Islet of Langerhans (tissue), 1 donor: ENCODE measurements at regions not wholly inside any gene's neighbourhood (a gene's known extent, or its start where the extent isn't known, plus 50 kb on each side); places are given as distances from the start of the nearest gene placed in this dataset.

ENCODE experiments used
- FAIRE-seq: peaks from one replicate; lab custom pipeline; 2011; peaks lifted over from hg19 to GRCh38; lab: Jason Lieb, UNC

GRCh38 chr5:28779161-28779754 is 1740.9 kb upstream of the CDH9 start:
- no peak for FAIRE-seq

DNA sequence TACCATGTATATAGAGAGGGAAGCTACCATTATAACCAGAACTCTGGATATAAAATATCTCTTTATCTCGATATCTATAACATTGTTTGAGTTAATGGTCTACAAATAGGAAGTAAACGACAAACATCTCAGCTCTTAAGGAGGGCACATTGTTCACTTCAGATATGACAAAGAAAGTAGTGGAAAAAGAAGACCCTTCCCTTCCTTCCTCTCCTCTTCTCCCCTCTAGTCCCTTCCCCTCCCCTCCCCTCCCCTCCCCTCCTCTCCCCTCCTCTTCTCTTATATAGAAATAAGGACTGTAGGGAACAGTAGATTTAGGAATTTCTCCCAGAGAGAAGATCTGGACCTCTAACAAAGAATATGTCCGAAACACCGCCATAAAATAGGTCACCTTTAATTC is 1731.9 kb upstream of the CDH9 start:
- FAIRE-seq: no peak

- peak; percentile 98 for FAIRE-seq
Observed at GRCh38 chr5:28766565-28767158, 1728.3 kb upstream of the CDH9 start.

GRCh38 chr5:28751396-28751795 is 1713.0 kb upstream of the CDH9 start:
- no peak for FAIRE-seq

DNA sequence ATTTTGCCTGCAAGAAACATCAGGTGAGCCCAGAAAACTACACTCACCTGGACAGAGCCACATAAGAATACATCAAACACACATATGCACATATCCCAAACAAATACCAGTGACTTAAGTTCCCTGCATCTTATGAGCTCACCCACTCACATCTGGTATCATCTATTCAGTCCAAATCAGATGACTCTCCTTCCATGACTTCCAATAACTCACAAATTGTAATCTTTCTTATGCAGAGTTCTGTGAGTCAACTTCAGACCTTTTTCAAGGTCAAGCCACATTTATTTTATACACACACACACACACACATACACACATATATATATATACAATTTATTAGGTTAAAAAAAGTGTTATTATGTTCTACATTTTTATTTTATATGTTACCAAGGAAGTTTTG is 1711.9 kb upstream of the CDH9 start:
- no peak for FAIRE-seq

- no peak for FAIRE-seq
Observed at GRCh38 chr5:28748446-28748845, 1710.1 kb upstream of the CDH9 start.

DNA sequence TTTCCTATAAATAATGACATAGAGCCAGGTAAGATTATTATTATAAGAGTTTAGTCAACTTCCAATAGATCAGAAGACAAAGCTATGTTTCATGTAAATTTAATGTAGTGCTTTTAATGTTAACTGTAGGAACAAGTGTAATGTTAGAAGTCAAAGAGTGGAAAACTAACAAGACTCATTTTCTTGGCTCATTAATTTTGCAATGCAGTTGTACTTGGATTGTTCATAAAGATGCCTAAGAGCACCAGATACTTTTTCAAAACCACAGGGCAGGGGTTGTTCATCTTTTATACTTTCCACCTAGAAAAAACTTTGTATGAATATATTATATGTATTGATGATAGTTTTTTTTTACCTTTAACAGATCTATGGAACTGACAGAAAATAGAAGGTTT is 1705.3 kb upstream of the CDH9 start:
- FAIRE-seq: no peak

DNA sequence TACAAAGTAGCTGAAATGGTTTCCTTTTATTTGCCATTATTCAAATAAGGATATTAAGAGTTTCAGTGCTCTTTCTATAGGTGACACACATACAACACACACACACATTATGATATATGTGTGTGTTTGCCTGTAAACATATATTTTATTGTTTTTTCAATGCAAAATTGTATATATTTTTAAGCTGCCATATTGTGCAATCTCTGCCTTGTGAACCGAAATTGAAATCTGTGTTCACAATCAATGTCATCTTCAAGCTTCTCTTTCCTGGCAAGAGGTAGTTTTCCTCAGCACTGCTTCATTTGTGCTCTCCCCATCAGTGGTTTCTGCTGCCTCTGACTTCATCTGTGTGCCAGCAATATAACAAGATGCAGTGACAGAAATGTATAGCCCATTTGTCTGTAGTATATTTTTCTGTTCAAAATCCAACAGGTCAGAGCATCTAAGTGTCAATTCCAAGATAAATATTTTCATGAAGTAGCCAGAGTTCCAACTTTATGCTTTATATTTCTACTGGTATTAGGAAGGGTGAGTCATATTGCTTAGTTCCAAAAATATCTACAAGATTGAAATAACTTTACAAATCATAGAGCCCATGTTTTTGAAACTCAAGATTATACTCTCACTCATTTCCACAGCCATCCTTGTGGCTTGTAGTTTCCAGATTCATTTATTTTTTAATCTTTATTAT is 1704.8 kb upstream of the CDH9 start:
- FAIRE-seq: no peak

DNA sequence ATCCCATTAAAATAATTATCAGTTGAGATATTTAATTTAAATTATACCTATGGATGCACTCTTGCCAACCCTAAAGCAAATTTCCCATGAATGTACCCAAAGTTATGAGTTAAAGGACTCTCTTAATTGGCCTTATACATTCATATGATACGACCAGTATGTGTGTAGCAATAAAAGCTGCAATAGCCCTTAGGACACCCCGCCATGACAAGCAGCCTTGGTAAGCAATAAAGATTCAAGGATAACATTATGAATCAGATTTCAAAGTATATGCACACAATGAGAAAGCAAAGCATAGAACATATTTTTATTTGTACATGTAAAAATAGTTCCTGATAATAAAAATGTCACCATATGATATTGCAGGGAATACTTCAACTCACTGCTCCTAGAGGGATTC is 1699.3 kb upstream of the CDH9 start:
- FAIRE-seq: no peak

DNA sequence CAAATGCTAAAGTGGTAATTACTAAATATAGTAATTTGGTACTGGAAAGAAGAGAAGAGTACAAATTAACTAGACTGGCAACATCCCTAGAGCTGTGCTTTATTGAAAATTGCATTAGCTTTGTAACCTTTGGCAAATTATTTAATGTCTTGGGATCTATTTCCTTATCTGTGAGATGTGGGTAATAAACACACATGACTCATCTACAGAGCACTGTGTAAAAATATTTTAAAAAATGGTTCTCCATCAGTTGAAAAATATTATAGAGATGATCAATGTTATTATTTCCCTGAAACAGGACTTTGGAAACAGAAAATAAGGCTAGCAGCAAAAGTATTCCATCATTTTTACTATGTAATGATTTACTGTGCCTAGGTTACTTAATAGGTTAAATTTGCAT is 1698.8 kb upstream of the CDH9 start:
- no peak for FAIRE-seq

DNA sequence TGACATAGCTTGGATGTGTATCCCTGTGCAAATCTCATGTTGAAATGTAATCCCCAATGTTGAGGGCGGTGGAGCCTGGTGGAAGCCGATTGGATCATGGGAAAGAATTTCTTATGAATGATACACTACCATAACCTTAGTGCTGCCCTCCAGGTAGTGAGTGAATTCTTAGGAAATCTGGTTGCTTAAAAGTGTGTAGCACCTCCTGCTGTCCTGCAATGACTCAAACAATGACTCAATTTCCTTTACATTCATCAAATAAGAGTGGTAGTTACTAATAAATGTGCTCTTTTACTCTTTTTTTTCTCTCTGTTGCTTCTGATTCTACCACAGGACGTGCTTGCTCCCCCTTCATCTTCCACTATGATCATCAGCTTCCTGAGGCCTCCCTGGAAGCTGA is 1696.0 kb upstream of the CDH9 start:
- no peak for FAIRE-seq

DNA sequence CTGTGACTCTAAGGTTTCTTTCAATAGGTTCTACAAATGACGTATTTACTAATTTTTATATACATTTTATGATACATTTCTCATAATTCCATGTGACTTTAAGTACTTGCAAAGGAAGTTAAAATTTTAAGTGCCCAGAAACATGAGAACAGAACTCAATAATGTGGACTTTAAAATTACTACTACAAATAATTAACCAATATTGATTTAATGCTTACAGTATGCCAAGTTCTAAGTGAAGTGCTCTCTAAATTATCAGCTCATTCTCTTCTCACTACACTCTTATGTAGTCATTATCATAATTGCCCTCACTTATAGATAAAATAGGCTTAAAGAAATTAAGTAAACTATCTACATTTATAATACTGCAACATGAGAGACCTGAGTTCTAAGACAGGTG is 1690.7 kb upstream of the CDH9 start:
- no peak for FAIRE-seq

GRCh38 chr5:28726815-28727214 is 1688.4 kb upstream of the CDH9 start:
- no peak for FAIRE-seq

DNA sequence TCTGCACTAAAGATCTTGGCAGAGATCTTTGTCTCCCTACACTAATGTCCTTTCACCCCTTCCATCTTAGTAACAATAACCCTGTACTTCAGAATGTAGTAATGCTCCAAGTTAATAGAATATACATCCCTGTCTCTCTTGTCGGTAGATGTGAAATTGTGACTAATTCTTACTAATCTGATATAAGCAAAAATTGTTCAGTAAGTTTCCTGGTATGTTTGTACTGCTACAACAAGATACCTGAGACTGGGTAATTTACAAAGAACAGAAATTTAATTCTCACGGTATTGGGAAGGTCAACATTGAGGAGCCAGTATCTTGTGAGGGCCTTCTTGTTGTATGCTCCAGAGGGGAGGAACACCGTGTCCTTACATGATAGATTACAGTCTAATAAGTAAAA is 1686.6 kb upstream of the CDH9 start:
- FAIRE-seq: no peak

DNA sequence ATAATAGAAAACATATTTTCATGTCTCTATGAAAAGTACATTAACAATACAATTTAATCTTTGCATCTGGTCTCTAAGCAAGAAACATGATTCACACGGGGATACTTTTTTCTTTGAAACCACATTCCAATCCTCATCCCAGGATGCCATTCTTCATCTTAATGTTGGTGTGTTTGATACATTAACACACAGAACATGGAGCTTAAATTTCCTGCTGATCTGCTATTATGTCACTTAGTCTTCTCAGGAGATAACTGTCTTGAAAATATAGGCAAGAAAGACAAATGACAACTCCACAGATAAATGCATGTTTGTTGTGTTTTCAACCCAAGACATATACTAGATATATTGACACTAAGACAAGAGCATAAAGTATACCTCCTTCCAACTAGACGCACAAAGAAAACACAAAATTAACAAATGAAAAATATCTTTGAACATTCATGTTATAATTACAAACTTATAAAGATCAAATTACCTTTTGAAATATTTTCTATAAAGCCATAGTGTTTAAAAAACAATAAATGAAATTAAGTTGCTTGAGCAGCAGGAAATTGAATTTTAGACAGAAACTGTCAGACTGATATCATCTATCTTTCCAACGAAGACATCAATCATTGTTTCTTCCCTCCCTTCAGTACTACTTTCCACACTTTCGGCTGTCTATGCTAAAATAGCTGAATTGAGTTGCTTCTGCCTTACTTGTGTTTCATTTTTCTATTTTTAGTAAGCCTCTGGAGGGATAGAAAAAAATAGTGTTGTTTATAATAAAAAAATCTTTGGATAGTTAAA is 1676.7 kb upstream of the CDH9 start:
- peak; percentile 13 for FAIRE-seq

DNA sequence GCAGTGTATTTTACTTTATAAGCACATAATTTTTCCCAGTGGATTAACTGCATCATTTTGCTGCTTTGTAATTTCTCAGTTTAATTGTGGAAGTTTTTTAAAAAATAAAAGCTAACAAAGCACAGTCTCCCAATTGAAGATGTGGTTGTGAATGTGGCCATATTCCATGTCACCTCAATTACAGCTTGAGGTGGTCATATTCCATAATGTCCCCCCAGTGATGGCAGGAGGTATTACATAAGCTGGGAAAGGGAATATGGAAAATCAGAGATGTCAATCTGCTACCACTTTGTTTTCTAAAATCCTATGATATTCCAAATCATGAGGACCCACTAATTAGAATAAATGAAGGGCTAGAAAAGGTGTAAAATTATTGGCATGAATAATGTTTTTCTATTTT is 1672.0 kb upstream of the CDH9 start:
- no peak for FAIRE-seq

GRCh38 chr5:28708472-28708871 is 1670.1 kb upstream of the CDH9 start:
- no peak for FAIRE-seq

GRCh38 chr5:28707706-28708105 is 1669.3 kb upstream of the CDH9 start:
- no peak for FAIRE-seq

DNA sequence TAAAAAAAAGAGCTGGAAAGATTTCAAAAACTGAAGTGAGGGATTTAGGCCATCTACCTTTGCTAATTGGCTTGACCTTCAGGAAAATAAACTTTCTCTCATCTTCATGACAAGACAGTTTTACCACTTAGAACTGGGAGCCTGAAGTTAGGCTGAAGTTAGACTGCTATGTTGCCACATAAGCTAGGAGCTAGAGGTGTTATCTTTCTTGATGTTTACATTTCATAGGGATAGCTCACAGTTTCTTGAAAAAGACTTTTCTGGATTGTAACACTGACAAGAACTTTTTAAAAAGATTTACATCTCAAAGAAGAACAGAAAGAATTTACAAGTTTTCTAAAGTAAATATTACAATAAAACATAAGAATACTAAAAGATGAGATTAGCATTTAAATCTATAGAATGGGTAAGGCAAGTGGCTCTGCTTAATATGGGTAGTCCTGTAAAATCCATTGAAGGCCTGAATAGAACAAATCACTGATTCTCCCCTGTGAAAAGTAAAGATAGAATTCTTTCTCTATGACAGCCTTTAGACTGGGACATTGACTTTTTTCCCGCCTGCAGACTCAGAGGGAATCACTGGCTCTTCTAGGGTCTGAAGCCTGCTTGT is 1665.4 kb upstream of the CDH9 start:
- FAIRE-seq: no peak

DNA sequence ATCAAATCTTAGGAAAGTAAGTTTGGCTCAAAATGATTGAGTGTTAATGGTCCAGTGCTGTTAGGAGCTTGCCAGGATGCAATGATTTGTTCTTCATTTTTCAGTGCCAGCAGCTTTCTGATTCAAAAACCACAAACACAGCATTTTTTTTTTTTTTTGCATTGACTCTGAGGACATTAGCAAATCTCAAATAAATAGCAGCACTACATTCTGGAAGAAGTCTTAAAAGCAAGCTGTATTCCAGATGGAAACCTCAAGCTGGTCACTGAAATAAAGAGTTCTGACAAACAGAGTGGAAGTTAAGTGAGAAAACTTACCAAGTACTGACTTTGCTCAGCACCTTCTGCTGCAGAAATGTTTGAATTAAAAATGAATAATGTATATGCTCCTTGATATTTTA is 1653.1 kb upstream of the CDH9 start:
- no peak for FAIRE-seq

- no peak for FAIRE-seq
Observed at GRCh38 chr5:28685794-28686193, 1647.4 kb upstream of the CDH9 start.

DNA sequence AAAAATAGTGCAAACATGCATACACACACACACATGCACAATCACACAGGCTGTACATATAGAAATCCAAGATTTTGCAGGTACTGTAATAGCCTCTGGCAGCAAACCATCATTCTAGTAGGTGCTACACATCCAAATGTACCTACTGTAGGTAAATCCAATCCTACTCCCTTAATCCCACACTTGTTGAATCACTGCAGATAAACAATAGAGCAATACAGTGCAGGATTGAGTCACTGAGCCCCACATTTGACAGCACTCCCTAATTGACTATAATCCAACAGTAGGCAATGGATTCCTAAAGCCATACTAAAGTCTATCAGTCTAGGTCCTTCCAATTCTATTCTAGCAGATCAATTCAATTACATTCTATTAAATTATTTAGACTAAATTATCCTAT is 1640.5 kb upstream of the CDH9 start:
- FAIRE-seq: no peak

DNA sequence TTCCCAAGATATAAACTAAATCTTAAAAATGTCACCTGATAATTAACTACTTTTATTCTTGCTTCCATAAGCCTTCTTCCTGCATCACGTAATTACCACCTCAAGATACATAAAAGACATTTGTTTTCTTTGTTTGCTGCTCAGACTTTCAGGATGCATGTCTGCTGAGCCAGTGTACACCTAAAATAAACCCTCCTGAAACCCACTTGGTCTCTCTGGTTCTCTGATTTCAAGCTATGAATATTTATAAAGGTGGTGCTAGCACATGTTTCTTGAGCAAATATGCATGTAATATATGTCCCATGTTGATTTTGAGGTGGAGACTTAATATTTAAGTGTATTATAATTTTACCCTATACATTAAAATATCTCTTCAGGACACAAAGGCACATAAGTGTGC is 1627.7 kb upstream of the CDH9 start:
- FAIRE-seq: no peak
